Ectodermal cell (in vitro differentiated cells): ENCODE measurements at regions not wholly inside any gene's neighbourhood (a gene's known extent, or its start where the extent isn't known, plus 50 kb on each side); places are given as distances from the start of the nearest gene placed in this dataset.

Experiments used
- H3K27ac ChIP-seq: 2 replicates; pipeline ENCODE4 v1.7.0; 2013; ENCODE audit warnings: mild to moderate bottlenecking, low read depth, low read length; ENCODE audit not compliant: insufficient read depth, poor library complexity, severe bottlenecking
- H3K27me3 ChIP-seq: 2 replicates; pipeline ENCODE4 v1.7.0; 2013; ENCODE audit warnings: mild to moderate bottlenecking, low read length; ENCODE audit not compliant: insufficient read depth, control insufficient read depth, poor library complexity, severe bottlenecking
- H3K36me3 ChIP-seq: one replicate; pipeline ENCODE4 v1.7.0; 2013; ENCODE audit warnings: low read length; ENCODE audit not compliant: control insufficient read depth, insufficient read depth
- H3K4me1 ChIP-seq: one replicate; pipeline ENCODE4 v1.7.0; 2013; ENCODE audit warnings: low read length; ENCODE audit not compliant: control insufficient read depth, insufficient read depth
- H3K4me3 ChIP-seq: 2 replicates; pipeline ENCODE4 v1.7.0; 2013; ENCODE audit warnings: low read depth, low read length, control low read depth; ENCODE audit not compliant: insufficient read depth
- H3K9me3 ChIP-seq: 2 replicates; pipeline ENCODE4 v1.7.0; 2013; ENCODE audit warnings: mild to moderate bottlenecking, low read length, moderate library complexity; ENCODE audit not compliant: control insufficient read depth
- WGBS, 2 experiments: methylation state at CpG; one replicate each; pipeline ENCODE4 v1.1.7; 2013; ENCODE audit warnings: missing lambda C conversion rate in 2 of 2; 5-methylcytosine and 5-hydroxymethylcytosine counted together

DNA sequence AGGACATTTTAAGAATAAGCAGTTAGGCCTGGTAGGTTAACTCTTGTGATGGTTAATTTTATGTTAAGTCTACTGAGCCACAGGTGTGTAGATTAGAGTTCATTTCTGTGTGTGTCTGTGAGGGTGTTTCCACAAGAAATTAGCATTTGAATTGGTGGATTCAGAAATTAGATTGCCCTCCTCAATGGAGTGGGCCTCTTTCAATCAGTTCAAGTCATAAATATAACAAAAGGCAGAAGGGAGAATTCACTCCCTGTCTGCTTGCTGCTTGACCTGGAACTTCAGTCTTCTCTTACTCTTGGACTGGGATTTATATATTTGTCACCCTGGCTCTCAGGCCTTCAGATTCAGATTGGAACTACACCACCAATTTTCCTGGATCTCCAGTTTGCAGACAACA, 55.3 kb upstream of the POM121L12 start:
- no peaks in the 10 kb centered on the region for H3K4me1 ChIP-seq

DNA sequence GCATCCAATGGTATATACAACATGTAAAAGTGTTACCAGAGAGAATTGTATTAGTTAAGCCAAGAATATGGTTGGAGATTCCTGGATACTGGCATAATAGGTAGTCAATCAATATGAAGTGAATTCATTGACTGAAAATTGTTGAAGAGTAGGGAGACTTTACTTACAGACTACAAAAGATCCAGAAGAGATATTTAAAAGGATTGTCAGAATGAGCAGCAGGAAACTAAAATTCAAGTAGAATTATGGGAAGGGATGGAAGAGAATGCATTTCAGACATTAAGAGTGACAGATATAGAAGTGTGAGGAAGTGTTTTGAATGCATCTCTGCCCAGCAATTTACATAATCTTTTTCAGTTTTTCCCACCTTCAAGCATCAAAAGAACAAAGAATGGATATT, 62.3 kb upstream of the POM121L12 start:
- Histone ChIP-seq H3K27ac (no peak overlapping the region), H3K9me3 (no peaks in the 10 kb centered on the region), H3K4me1 (no peaks in the 10 kb centered on the region), H3K36me3 (no peaks in the 10 kb centered on the region), H3K4me3 (no peak overlapping the region), H3K27me3 (no peaks in the 10 kb centered on the region)

More for the DNA sequence above, 55.3 kb upstream of the POM121L12 start:
- H3K27ac ChIP-seq, result no peak overlapping the region
- no peak overlapping the region for H3K4me3 ChIP-seq
- H3K9me3 ChIP-seq, result no peaks in the 10 kb centered on the region
- H3K27me3 ChIP-seq, result no peaks in the 10 kb centered on the region
- no peaks in the 10 kb centered on the region for H3K36me3 ChIP-seq

DNA sequence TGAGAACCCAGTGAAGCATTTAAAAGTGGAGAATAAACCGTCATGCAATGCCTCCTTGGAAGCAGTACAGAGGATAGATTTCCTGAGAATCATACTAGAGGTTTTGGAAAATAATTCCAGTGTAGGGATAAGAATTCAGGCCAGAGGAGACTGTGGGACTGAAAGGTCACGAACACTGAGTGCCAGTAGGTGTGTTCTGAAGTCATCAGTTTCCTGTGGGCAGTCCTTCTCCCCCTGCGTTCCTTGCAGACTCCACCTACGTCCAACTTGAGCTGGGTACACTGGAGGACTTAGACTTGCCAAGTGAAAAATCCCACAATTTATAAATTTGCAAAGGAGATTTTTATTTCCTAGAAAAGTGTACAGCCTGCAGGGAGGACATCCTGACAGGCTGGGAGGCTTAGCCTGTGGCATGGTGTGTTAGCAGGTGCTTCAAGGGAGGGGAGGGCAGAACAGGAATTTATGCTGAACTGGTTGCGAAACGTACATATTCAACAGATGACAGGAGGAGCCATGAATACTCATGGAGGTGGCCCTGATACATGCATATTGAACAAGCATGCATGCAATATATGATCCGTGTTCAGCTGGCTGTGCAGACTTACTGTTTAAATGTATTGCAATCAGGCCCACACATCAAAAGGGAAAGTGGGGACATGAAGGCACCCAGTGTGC, 72.9 kb upstream of the POM121L12 start:
- H3K9me3 ChIP-seq, result no peaks in the 10 kb centered on the region
- WGBS, 2 experiments, result 95 to 97% methylated on average over 7 of the region's 7 CpGs

DNA sequence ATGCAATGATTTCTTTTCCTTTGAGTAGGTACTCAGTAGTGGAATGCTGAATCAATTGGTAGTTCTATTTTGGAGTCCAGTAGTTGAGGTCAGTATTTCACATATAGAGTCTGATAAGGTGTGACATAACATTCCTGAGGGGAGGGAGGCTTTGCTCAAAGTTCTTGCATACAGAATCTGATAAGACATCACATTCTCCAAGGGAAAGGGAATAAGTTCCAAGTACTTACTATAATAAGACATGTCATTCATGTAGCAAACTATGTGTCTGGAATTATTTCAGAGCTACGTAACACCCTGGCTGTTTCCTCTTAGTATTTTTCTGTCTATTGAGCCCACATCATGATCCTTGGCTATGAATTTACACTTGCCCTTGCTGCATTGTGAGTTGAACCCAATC, 74.3 kb upstream of the POM121L12 start:
- Histone ChIP-seq H3K9me3 (no peaks in the 10 kb centered on the region), H3K27me3 (no peaks in the 10 kb centered on the region), H3K4me3 (no peak overlapping the region), H3K27ac (no peak overlapping the region), H3K36me3 (no peaks in the 10 kb centered on the region), H3K4me1 (no peaks in the 10 kb centered on the region)
- WGBS, 2 experiments, result 89 to 94% methylated on average over 1 of the region's 1 CpG

More for the DNA sequence above, 72.9 kb upstream of the POM121L12 start:
- no peaks in the 10 kb centered on the region for H3K36me3 ChIP-seq
- H3K4me3 ChIP-seq, result no peak overlapping the region
- no peaks in the 10 kb centered on the region for H3K27me3 ChIP-seq
- H3K4me1 ChIP-seq, result no peaks in the 10 kb centered on the region
- no peak overlapping the region for H3K27ac ChIP-seq

DNA sequence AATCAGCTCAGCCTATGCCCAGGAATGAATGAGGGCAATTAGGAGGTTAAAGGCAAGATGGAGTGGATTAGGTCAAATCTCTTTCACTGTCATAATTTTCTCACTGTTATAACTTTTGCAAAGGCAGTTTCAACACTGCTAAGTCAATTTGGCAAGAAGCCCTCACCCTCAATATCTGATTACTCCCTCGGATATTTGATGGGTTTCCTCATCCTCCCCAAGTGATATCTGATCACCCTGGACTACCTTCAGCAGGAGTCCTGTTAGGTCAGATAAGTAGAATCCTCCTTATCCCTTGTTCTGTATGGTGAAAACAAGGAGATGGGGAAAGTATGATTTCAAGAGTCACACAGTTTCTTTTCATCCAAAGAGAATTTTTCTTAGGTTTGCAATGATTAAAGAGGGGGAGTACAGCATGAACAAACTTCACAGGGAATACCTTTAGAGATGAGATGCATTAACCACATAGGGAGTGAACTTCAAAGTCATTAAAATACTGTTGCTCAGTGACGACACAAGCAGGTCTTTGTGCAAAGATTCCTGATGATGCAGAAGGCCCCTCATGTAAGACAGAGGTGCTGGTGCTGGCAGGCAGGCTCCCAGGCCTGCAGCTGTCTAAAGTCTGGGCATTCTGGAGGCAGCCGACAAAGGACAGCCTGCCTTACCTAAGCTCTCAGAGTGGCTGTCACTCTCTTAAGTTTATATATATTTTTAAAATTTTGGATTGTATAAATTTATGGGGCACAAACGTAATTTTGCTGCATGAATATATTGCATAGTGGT, 75.4 kb upstream of the POM121L12 start:
- Histone ChIP-seq H3K4me1 (no peaks in the 10 kb centered on the region), H3K27me3 (no peaks in the 10 kb centered on the region), H3K36me3 (no peaks in the 10 kb centered on the region), H3K4me3 (no peak overlapping the region), H3K9me3 (no peaks in the 10 kb centered on the region), H3K27ac (no peak overlapping the region)
- WGBS, 2 experiments, result 89 to 90% methylated on average over 3 of the region's 4 CpGs

DNA sequence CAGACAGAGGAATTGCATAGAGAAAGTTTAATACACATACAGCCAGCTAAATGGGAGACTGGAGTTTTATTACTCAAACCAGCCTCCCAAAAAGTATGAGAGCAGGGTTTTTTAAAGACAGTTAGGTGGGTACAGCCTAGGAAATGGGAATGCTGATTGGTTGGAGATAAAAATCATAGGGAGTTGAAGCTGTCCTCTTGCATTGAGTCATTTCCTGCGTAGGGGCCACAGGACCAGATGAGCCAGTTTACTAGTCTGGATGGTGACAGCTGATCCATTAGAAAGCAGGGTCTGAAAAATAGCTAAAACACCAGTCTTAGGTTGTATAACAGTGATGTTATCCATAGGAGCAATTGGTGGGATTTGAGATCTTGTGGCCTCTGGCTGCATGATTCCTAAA, 76.1 kb upstream of the POM121L12 start:
- no peaks in the 10 kb centered on the region for H3K27me3 ChIP-seq
- H3K9me3 ChIP-seq, result no peaks in the 10 kb centered on the region
- no peak overlapping the region for H3K27ac ChIP-seq
- H3K4me1 ChIP-seq, result no peaks in the 10 kb centered on the region
- no peaks in the 10 kb centered on the region for H3K36me3 ChIP-seq
- 91 to 97% methylated on average over 1 of the region's 1 CpG for WGBS, 2 experiments
- H3K4me3 ChIP-seq, result no peak overlapping the region

DNA sequence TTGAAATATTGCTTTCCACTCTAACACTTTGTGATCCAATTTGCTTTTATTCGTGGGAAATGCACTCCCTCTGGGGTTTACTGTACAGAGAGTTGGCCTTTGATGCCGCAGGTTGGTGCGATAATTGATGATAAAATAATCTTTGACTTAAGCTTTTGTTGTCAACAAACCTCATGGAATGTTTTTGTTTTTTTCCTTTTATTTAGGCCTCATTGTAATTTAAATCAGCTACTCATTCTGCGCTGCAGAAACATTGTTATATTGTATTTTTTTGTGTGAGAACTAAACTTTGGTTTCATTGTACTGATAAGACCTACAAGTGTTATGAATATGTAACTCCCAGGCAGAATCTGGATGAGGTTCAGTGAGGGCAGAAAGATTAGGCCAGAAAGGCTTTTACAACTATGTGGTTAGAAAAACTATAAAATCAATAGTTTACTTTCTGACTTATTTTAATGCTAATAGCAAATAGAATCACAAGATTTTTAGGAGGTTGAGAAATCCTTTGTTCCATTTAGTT, 76.8 kb upstream of the POM121L12 start:
- Histone ChIP-seq H3K4me1 (no peaks in the 10 kb centered on the region), H3K9me3 (no peaks in the 10 kb centered on the region), H3K4me3 (no peak overlapping the region), H3K27ac (no peak overlapping the region), H3K36me3 (no peaks in the 10 kb centered on the region), H3K27me3 (no peaks in the 10 kb centered on the region)
- WGBS, 2 experiments, result 72 to 75% methylated on average over 4 of the region's 4 CpGs

DNA sequence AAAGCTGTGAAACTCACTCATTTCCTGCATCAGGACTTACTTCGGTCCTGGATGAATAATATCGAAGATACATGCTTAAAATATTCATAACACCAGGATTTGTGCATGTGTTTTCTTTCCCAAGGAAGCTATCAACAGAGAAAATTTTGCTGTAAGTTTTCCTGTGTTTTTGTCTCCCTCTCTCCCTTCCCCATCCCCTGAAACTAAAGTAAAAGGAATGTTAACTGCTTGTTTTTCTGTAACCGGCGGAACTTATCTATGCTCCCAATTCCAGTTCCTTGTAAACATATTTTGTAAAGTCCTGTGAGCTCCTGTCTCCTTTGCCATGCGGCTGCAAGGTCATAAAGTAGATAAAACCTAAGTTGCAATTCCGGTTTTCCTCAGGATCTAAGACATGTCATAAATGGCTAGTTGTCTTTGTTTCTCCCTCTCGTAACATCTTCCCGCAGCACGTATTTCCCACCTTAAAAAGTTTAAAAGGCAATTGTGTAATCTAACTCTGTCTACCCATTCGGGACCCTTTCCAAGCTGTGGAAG, 79.0 kb upstream of the POM121L12 start:
- H3K4me3 ChIP-seq, result no peak overlapping the region
- no peaks in the 10 kb centered on the region for H3K27me3 ChIP-seq
- WGBS, 2 experiments, result 76 to 81% methylated on average over 10 of the region's 10 CpGs
- H3K36me3 ChIP-seq, result no peaks in the 10 kb centered on the region
- no peak overlapping the region for H3K27ac ChIP-seq
- H3K9me3 ChIP-seq, result no peaks in the 10 kb centered on the region
- no peaks in the 10 kb centered on the region for H3K4me1 ChIP-seq

DNA sequence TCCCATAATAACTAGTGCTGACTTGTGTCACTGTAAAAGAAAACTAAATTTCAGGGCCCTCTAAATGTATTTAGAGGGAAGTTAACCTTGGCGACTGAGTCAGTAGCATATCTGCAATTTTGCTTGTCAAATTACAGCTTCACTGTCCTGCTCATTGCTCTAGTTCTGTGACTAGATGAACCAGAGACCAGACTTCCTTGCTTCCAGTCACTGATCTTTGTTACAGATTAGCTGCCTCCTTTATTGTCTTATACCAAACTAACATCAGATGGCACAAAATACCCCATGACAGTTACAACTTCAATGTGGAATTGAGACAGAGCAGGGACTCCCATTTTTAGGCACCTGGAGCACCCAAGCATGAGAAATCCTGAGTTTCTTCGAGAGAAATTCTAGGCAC, 79.9 kb upstream of the POM121L12 start:
- Histone ChIP-seq H3K27ac (no peak overlapping the region), H3K36me3 (no peaks in the 10 kb centered on the region), H3K27me3 (no peaks in the 10 kb centered on the region), H3K9me3 (no peaks in the 10 kb centered on the region), H3K4me1 (no peaks in the 10 kb centered on the region), H3K4me3 (no peak overlapping the region)
- 81 to 96% methylated on average over 2 of the region's 2 CpGs for WGBS, 2 experiments

DNA sequence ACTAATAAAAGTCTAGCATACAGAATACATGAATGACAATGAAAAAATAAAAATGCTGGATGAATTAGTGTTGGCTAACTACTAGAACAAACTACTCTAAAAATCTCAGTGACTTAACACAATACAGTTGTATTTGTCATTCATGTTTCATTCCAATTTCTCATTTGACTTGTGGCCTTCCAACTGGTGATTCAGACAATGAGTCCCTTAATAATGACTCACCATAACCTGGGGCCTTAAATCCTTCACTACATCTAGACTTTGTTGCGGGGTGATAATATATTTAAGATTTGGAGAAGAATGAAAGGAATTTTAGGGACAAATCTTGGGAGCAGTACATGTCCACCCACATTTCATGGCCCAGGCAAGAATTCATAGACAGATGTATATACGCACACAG, 90.5 kb upstream of the POM121L12 start:
- H3K27me3 ChIP-seq, result no peaks in the 10 kb centered on the region
- H3K9me3 ChIP-seq, result no peaks in the 10 kb centered on the region
- peaks cover 11% of the 10 kb centered on the region for H3K4me1 ChIP-seq
- WGBS, 2 experiments, result 97 to 100% methylated on average over 1 to 2 of the region's 2 CpGs
- no peak overlapping the region for H3K27ac ChIP-seq
- no peak overlapping the region for H3K4me3 ChIP-seq
- no peaks in the 10 kb centered on the region for H3K36me3 ChIP-seq
